Activated T-cell treated with anti-CD3 and anti-CD28 coated beads, Interleukin-2, amount 50 U/mL, for 4 hours (primary cell): ENCODE measurements at regions not wholly inside any gene's neighbourhood (a gene's known extent, or its start where the extent isn't known, plus 50 kb on each side); places are given as distances from the start of the nearest gene placed in this dataset.
"Not testable (repeated sequence)": the region's sequence is repeated elsewhere in the genome, so short reads cannot be mapped to it uniquely, and the experiment has no call there.

Source experiments
- ATAC-seq, 2 donors: fragments of 200-7000 bp; cut with Tn5 transposase; one replicate each; pipeline ENCODE4 v1.10.0; 2021
- DNase-seq: peaks from one replicate; pipeline ENCODE4 v3.0.0-alpha.2; 2020
- H3K27me3 Mint-ChIP-seq: one replicate; pipeline ENCODE4 v1.8.0; 2021; ENCODE audit warnings: low read depth, mixed read lengths
- H3K36me3 Mint-ChIP-seq: one replicate; pipeline ENCODE4 v1.8.0; 2022; ENCODE audit warnings: mixed read lengths; ENCODE audit not compliant: insufficient read depth
- H3K4me1 Mint-ChIP-seq: one replicate; pipeline ENCODE4 v1.8.0; 2021; ENCODE audit warnings: low read depth, mixed read lengths
- H3K4me3 Mint-ChIP-seq: one replicate; pipeline ENCODE4 v1.8.0; 2021; ENCODE audit warnings: mild to moderate bottlenecking, moderate library complexity, mixed read lengths
- H3K9me3 Mint-ChIP-seq: one replicate; pipeline ENCODE4 v1.8.0; 2021; ENCODE audit warnings: mixed read lengths

GRCh38 chr6:105880030-105880492 lies 206.1 kb upstream of the PRDM1 start:
- Mint-ChIP-seq H3K4me3 (peak overlapping the region; percentile 36), H3K9me3 (no peaks in the 10 kb centered on the region), H3K36me3 (no peaks in the 10 kb centered on the region), H3K27me3 (peaks cover 28% of the 10 kb centered on the region), H3K4me1 (peaks cover 14% of the 10 kb centered on the region)
- DNase-seq (peak; percentile 5), ATAC-seq (peak; percentile 86 to 95)

GRCh38 chr6:105879146-105879545 lies 207.0 kb upstream of the PRDM1 start:
- Mint-ChIP-seq H3K9me3 (no peaks in the 10 kb centered on the region), H3K27me3 (peaks cover 30% of the 10 kb centered on the region), H3K4me1 (peaks cover 14% of the 10 kb centered on the region), H3K4me3 (no peak overlapping the region), H3K36me3 (no peaks in the 10 kb centered on the region)
- DNase-seq (no peak), ATAC-seq (no peak)

GRCh38 chr6:105875974-105876640 lies 210.0 kb upstream of the PRDM1 start:
- Mint-ChIP-seq H3K27me3 (peaks cover 33% of the 10 kb centered on the region), H3K9me3 (no peaks in the 10 kb centered on the region), H3K36me3 (no peaks in the 10 kb centered on the region), H3K4me1 (peaks cover 18% of the 10 kb centered on the region), H3K4me3 (no peak overlapping the region)
- no peak for ATAC-seq
- no peak for DNase-seq

GRCh38 chr6:105874835-105875626 lies 211.1 kb upstream of the PRDM1 start:
- DNase-seq (no peak), ATAC-seq (no peak)
- Mint-ChIP-seq H3K4me3 (no peak overlapping the region), H3K4me1 (peaks cover 9% of the 10 kb centered on the region), H3K36me3 (no peaks in the 10 kb centered on the region), H3K27me3 (peaks cover 27% of the 10 kb centered on the region), H3K9me3 (no peaks in the 10 kb centered on the region)

GRCh38 chr6:105873799-105874198 lies 212.3 kb upstream of the PRDM1 start:
- no peaks in the 10 kb centered on the region for H3K36me3 Mint-ChIP-seq
- no peak for ATAC-seq
- DNase-seq = no peak
- H3K4me1 Mint-ChIP-seq = peaks cover 4% of the 10 kb centered on the region
- H3K27me3 Mint-ChIP-seq = peaks cover 26% of the 10 kb centered on the region
- no peaks in the 10 kb centered on the region for H3K9me3 Mint-ChIP-seq
- no peak overlapping the region for H3K4me3 Mint-ChIP-seq

- DNase-seq = no peak
- no peaks in the 10 kb centered on the region for H3K36me3 Mint-ChIP-seq
- no peaks in the 10 kb centered on the region for H3K9me3 Mint-ChIP-seq
- peaks cover 4% of the 10 kb centered on the region for H3K4me1 Mint-ChIP-seq
- H3K27me3 Mint-ChIP-seq = peaks cover 21% of the 10 kb centered on the region
- peak; percentile 70 to 86 for ATAC-seq
- H3K4me3 Mint-ChIP-seq = no peak overlapping the region
These were observed 212.9 kb upstream of the PRDM1 start for GRCh38 chr6:105873211-105873704.

- ATAC-seq (no peak), DNase-seq (no peak)
- peaks cover 19% of the 10 kb centered on the region for H3K27me3 Mint-ChIP-seq
- peaks cover 4% of the 10 kb centered on the region for H3K4me1 Mint-ChIP-seq
- no peaks in the 10 kb centered on the region for H3K9me3 Mint-ChIP-seq
- H3K4me3 Mint-ChIP-seq = no peak overlapping the region
- no peaks in the 10 kb centered on the region for H3K36me3 Mint-ChIP-seq
These were observed 213.9 kb upstream of the PRDM1 start for GRCh38 chr6:105872249-105872648.

GRCh38 chr6:105871542-105871941 lies 214.6 kb upstream of the PRDM1 start:
- DNase-seq (no peak), ATAC-seq (no peak)
- Mint-ChIP-seq H3K9me3 (no peaks in the 10 kb centered on the region), H3K27me3 (peaks cover 15% of the 10 kb centered on the region), H3K36me3 (no peaks in the 10 kb centered on the region), H3K4me3 (no peak overlapping the region), H3K4me1 (peaks cover 4% of the 10 kb centered on the region)

- H3K36me3 Mint-ChIP-seq = no peaks in the 10 kb centered on the region
- peaks cover 15% of the 10 kb centered on the region for H3K27me3 Mint-ChIP-seq
- no peaks in the 10 kb centered on the region for H3K9me3 Mint-ChIP-seq
- peaks cover 4% of the 10 kb centered on the region for H3K4me1 Mint-ChIP-seq
- no peak for DNase-seq
- ATAC-seq = no peak
- no peak overlapping the region for H3K4me3 Mint-ChIP-seq
These were observed 216.2 kb upstream of the PRDM1 start for GRCh38 chr6:105869835-105870440.

GRCh38 chr6:105868823-105869460 lies 217.2 kb upstream of the PRDM1 start:
- Mint-ChIP-seq H3K4me1 (peaks cover 4% of the 10 kb centered on the region), H3K9me3 (no peaks in the 10 kb centered on the region), H3K36me3 (no peaks in the 10 kb centered on the region), H3K27me3 (peaks cover 13% of the 10 kb centered on the region), H3K4me3 (no peak overlapping the region)
- DNase-seq (no peak), ATAC-seq (no peak)

- ATAC-seq = no peak
- H3K9me3 Mint-ChIP-seq = no peaks in the 10 kb centered on the region
- H3K4me3 Mint-ChIP-seq = no peak overlapping the region
- H3K27me3 Mint-ChIP-seq = peaks cover 11% of the 10 kb centered on the region
- H3K36me3 Mint-ChIP-seq = no peaks in the 10 kb centered on the region
- peaks cover 2% of the 10 kb centered on the region for H3K4me1 Mint-ChIP-seq
- no peak for DNase-seq
These were observed 218.3 kb upstream of the PRDM1 start for GRCh38 chr6:105867821-105868220.

GRCh38 chr6:105867277-105867676 lies 218.9 kb upstream of the PRDM1 start:
- H3K27me3 Mint-ChIP-seq = peaks cover 8% of the 10 kb centered on the region
- H3K36me3 Mint-ChIP-seq = no peaks in the 10 kb centered on the region
- ATAC-seq (no peak), DNase-seq (no peak)
- H3K4me1 Mint-ChIP-seq = peaks cover 2% of the 10 kb centered on the region
- H3K4me3 Mint-ChIP-seq = no peak overlapping the region
- H3K9me3 Mint-ChIP-seq = no peaks in the 10 kb centered on the region

- DNase-seq = no peak
- H3K9me3 Mint-ChIP-seq = no peaks in the 10 kb centered on the region
- no peaks in the 10 kb centered on the region for H3K36me3 Mint-ChIP-seq
- peaks cover 2% of the 10 kb centered on the region for H3K4me1 Mint-ChIP-seq
- no peak for ATAC-seq
- no peak overlapping the region for H3K4me3 Mint-ChIP-seq
- H3K27me3 Mint-ChIP-seq = peaks cover 3% of the 10 kb centered on the region
These were observed 223.1 kb upstream of the PRDM1 start for GRCh38 chr6:105862936-105863607.

GRCh38 chr6:105860927-105861326 lies 225.2 kb upstream of the PRDM1 start:
- not testable (repeated sequence) for DNase-seq, H3K36me3 Mint-ChIP-seq, H3K9me3 Mint-ChIP-seq, H3K27me3 Mint-ChIP-seq, H3K4me3 Mint-ChIP-seq, H3K4me1 Mint-ChIP-seq, ATAC-seq
